ENCODE measurements at regions not wholly inside any gene's neighbourhood (a gene's known extent, or its start where the extent isn't known, plus 50 kb on each side); places are given as distances from the start of the nearest gene placed in this dataset.
A peak's percentile ranks its signal among the peaks of the same experiment; 100 is the strongest.

- no peaks in the 10 kb centered on the region for H3K36me3 Mint-ChIP-seq (ENCODE audit: low read depth, unreplicated experiment)
- H3K4me1 Mint-ChIP-seq (ENCODE audit: unreplicated experiment) = no peaks in the 10 kb centered on the region
- H3K27me3 Mint-ChIP-seq (ENCODE audit: unreplicated experiment) = no peaks in the 10 kb centered on the region
- TF ChIP-seq CTCF (IDR thresholded peaks at IDR 0.05; ENCODE audit: unreplicated experiment) = peak; percentile 43
- no peak overlapping the region for H3K4me3 Mint-ChIP-seq (ENCODE audit: unreplicated experiment)
- H3K9me3 Mint-ChIP-seq (ENCODE audit: unreplicated experiment) = no peaks in the 10 kb centered on the region
- DNase-seq (ENCODE audit: low spot score) = no peak
- no peak overlapping the region for H3K27ac Mint-ChIP-seq (ENCODE audit: unreplicated experiment)
Observed at GRCh38 chr11:127993788-127994187, 593.6 kb downstream of the ETS1 start.

- Mint-ChIP-seq H3K4me1 (ENCODE audit: unreplicated experiment) (no peaks in the 10 kb centered on the region), H3K27me3 (ENCODE audit: unreplicated experiment) (no peaks in the 10 kb centered on the region), H3K36me3 (ENCODE audit: low read depth, unreplicated experiment) (no peaks in the 10 kb centered on the region), H3K4me3 (ENCODE audit: unreplicated experiment) (no peak overlapping the region), H3K9me3 (ENCODE audit: unreplicated experiment) (no peaks in the 10 kb centered on the region), H3K27ac (ENCODE audit: unreplicated experiment) (no peak overlapping the region)
- TF ChIP-seq CTCF (IDR thresholded peaks at IDR 0.05; ENCODE audit: unreplicated experiment) = no peak
- DNase-seq (ENCODE audit: low spot score) = no peak
Observed at GRCh38 chr11:127993281-127993680, 594.1 kb downstream of the ETS1 start.

- no peak for TF ChIP-seq CTCF (IDR thresholded peaks at IDR 0.05; ENCODE audit: unreplicated experiment)
- no peaks in the 10 kb centered on the region for H3K27me3 Mint-ChIP-seq (ENCODE audit: unreplicated experiment)
- no peak overlapping the region for H3K4me3 Mint-ChIP-seq (ENCODE audit: unreplicated experiment)
- no peaks in the 10 kb centered on the region for H3K9me3 Mint-ChIP-seq (ENCODE audit: unreplicated experiment)
- no peak for DNase-seq (ENCODE audit: low spot score)
- no peaks in the 10 kb centered on the region for H3K4me1 Mint-ChIP-seq (ENCODE audit: unreplicated experiment)
- no peak overlapping the region for H3K27ac Mint-ChIP-seq (ENCODE audit: unreplicated experiment)
- no peaks in the 10 kb centered on the region for H3K36me3 Mint-ChIP-seq (ENCODE audit: low read depth, unreplicated experiment)
Observed at GRCh38 chr11:127986073-127986472, 601.3 kb downstream of the ETS1 start.

- Mint-ChIP-seq H3K27me3 (ENCODE audit: unreplicated experiment) (no peaks in the 10 kb centered on the region), H3K36me3 (ENCODE audit: low read depth, unreplicated experiment) (no peaks in the 10 kb centered on the region), H3K4me3 (ENCODE audit: unreplicated experiment) (no peak overlapping the region), H3K9me3 (ENCODE audit: unreplicated experiment) (no peaks in the 10 kb centered on the region), H3K27ac (ENCODE audit: unreplicated experiment) (no peak overlapping the region), H3K4me1 (ENCODE audit: unreplicated experiment) (no peaks in the 10 kb centered on the region)
- TF ChIP-seq CTCF (IDR thresholded peaks at IDR 0.05; ENCODE audit: unreplicated experiment) = no peak
- no peak for DNase-seq (ENCODE audit: low spot score)
Observed at GRCh38 chr11:127972816-127973215, 614.5 kb downstream of the ETS1 start.

GRCh38 chr11:127971448-127971847 lies 615.9 kb downstream of the ETS1 start:
- DNase-seq (ENCODE audit: low spot score) = no peak
- H3K36me3 Mint-ChIP-seq (ENCODE audit: low read depth, unreplicated experiment) = no peaks in the 10 kb centered on the region
- H3K27ac Mint-ChIP-seq (ENCODE audit: unreplicated experiment) = no peak overlapping the region
- H3K4me3 Mint-ChIP-seq (ENCODE audit: unreplicated experiment) = no peak overlapping the region
- no peaks in the 10 kb centered on the region for H3K9me3 Mint-ChIP-seq (ENCODE audit: unreplicated experiment)
- no peaks in the 10 kb centered on the region for H3K4me1 Mint-ChIP-seq (ENCODE audit: unreplicated experiment)
- no peak for TF ChIP-seq CTCF (IDR thresholded peaks at IDR 0.05; ENCODE audit: unreplicated experiment)
- H3K27me3 Mint-ChIP-seq (ENCODE audit: unreplicated experiment) = no peaks in the 10 kb centered on the region
